Glutamatergic neuron (in vitro differentiated cells): ENCODE measurements at regions not wholly inside any gene's neighbourhood (a gene's known extent, or its start where the extent isn't known, plus 50 kb on each side); places are given as distances from the start of the nearest gene placed in this dataset.
"Not testable (repeated sequence)": the region's sequence is repeated elsewhere in the genome, so short reads cannot be mapped to it uniquely, and the experiment has no call there.

Source experiments
- DNase-seq: peaks from one replicate; pipeline ENCODE4 v3.0.0; 2022
- H3K27ac Mint-ChIP-seq: one replicate; pipeline ENCODE4 v1.8.0; 2020; ENCODE audit warnings: mild to moderate bottlenecking, mixed read lengths, inconsistent platforms; ENCODE audit not compliant: unreplicated experiment
- H3K27me3 Mint-ChIP-seq: one replicate; pipeline ENCODE4 v1.8.0; 2020; ENCODE audit warnings: mild to moderate bottlenecking, moderate library complexity, mixed read lengths, inconsistent platforms; ENCODE audit not compliant: unreplicated experiment
- H3K36me3 Mint-ChIP-seq: one replicate; pipeline ENCODE4 v1.8.0; 2020; ENCODE audit warnings: mild to moderate bottlenecking, mixed read lengths, inconsistent platforms; ENCODE audit not compliant: unreplicated experiment
- H3K4me1 Mint-ChIP-seq: one replicate; pipeline ENCODE4 v1.8.0; 2020; ENCODE audit warnings: mild to moderate bottlenecking, low read depth, mixed read lengths, inconsistent platforms; ENCODE audit not compliant: unreplicated experiment
- H3K4me3 Mint-ChIP-seq: one replicate; pipeline ENCODE4 v1.8.0; 2020; ENCODE audit warnings: mild to moderate bottlenecking, mixed read lengths, inconsistent platforms; ENCODE audit not compliant: unreplicated experiment
- H3K9me3 Mint-ChIP-seq: one replicate; pipeline ENCODE4 v1.8.0; 2020; ENCODE audit warnings: mild to moderate bottlenecking, moderate library complexity, mixed read lengths, inconsistent platforms; ENCODE audit not compliant: unreplicated experiment
- TF ChIP-seq, protein P1 (sequence below): fragments of 200-600 bp; sonication (generic); IDR thresholded peaks from one replicate; pipeline ENCODE4 v1.5.0; 2021; ENCODE audit not compliant: partially characterized antibody, unreplicated experiment

GRCh38 chr1:29607236-29607635, 370.9 kb downstream of the PTPRU start:
- TF ChIP-seq, protein P1, sequence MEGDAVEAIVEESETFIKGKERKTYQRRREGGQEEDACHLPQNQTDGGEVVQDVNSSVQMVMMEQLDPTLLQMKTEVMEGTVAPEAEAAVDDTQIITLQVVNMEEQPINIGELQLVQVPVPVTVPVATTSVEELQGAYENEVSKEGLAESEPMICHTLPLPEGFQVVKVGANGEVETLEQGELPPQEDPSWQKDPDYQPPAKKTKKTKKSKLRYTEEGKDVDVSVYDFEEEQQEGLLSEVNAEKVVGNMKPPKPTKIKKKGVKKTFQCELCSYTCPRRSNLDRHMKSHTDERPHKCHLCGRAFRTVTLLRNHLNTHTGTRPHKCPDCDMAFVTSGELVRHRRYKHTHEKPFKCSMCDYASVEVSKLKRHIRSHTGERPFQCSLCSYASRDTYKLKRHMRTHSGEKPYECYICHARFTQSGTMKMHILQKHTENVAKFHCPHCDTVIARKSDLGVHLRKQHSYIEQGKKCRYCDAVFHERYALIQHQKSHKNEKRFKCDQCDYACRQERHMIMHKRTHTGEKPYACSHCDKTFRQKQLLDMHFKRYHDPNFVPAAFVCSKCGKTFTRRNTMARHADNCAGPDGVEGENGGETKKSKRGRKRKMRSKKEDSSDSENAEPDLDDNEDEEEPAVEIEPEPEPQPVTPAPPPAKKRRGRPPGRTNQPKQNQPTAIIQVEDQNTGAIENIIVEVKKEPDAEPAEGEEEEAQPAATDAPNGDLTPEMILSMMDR, result no peak
- Mint-ChIP-seq H3K36me3 (peaks cover 31% of the 10 kb centered on the region), H3K9me3 (peaks cover 3% of the 10 kb centered on the region), H3K4me3 (no peak overlapping the region), H3K4me1 (no peaks in the 10 kb centered on the region), H3K27ac (no peak overlapping the region), H3K27me3 (peaks cover 1% of the 10 kb centered on the region)
- DNase-seq, result no peak

DNA sequence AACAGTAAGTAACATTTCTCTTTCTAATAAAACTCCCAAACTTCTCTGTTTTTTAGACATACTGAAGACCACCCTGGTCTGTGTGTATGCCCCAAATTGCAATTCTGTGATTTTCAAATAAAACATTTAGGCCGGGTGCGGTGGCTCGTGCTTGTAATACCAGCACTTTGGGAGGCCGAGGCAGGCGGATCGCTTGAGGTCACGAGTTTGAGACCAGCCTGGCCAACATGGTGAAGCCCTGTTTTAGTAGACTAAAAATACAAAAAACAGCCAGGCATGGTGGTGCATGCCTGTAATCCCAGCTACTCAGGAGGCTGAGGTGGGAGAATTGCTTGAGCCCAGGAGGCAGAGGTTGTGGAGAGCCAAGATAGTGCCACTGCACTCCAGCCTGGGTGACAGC, 368.5 kb downstream of the PTPRU start:
- not testable (repeated sequence) for H3K27me3 Mint-ChIP-seq, H3K4me3 Mint-ChIP-seq, H3K27ac Mint-ChIP-seq, H3K9me3 Mint-ChIP-seq, H3K4me1 Mint-ChIP-seq, DNase-seq
- H3K36me3 Mint-ChIP-seq, result peaks cover 27% of the 10 kb centered on the region

DNA sequence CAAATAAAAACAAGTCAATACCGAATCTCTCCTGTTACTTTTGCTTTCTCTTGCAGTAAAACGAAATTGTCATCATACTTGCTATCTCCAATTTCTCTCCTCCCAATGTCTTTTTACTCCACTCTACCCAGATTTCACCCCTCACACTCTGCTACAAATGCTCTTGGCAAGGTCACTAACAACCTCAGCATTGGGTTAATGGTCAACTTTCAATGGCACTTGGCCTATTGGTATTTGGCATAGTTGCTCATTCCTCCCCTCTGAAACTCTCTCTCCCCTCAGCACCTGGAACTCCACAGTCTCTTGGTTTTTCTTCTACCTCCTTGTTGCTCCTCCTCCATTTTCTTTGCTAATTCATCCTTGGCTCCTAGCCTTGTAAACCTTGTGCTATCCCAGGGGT, 367.3 kb downstream of the PTPRU start:
- no peak for DNase-seq
- TF ChIP-seq, protein P1, result no peak
- H3K9me3 Mint-ChIP-seq, result peaks cover 4% of the 10 kb centered on the region
- H3K4me3 Mint-ChIP-seq, result no peak overlapping the region
- peaks cover 27% of the 10 kb centered on the region for H3K36me3 Mint-ChIP-seq
- H3K27ac Mint-ChIP-seq, result no peak overlapping the region
- no peaks in the 10 kb centered on the region for H3K4me1 Mint-ChIP-seq
- H3K27me3 Mint-ChIP-seq, result peaks cover 5% of the 10 kb centered on the region

DNA sequence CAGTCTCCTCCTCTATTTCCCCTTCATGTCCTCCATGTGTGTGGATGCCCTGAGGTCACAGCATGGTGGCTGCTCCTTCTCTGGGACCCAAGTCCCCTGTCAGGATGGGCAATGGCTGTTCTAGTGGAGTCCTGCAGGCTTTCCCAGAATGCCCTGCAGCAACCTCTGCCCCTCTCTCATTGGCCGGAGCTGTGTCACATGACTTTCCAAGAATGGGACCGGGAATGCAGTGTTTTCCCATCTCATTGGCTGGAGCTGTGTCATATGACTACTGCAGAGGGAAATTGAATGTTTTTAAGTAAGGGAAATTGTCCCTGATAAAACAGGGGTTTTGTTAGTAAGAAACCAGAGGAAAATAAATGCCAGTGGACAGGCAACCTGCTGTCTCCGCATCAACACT, 365.9 kb downstream of the PTPRU start:
- Mint-ChIP-seq H3K4me3 (no peak overlapping the region), H3K36me3 (peaks cover 21% of the 10 kb centered on the region), H3K9me3 (peaks cover 4% of the 10 kb centered on the region), H3K27me3 (peaks cover 5% of the 10 kb centered on the region), H3K27ac (no peak overlapping the region), H3K4me1 (no peaks in the 10 kb centered on the region)
- no peak for DNase-seq
- TF ChIP-seq, protein P1, result no peak

DNA sequence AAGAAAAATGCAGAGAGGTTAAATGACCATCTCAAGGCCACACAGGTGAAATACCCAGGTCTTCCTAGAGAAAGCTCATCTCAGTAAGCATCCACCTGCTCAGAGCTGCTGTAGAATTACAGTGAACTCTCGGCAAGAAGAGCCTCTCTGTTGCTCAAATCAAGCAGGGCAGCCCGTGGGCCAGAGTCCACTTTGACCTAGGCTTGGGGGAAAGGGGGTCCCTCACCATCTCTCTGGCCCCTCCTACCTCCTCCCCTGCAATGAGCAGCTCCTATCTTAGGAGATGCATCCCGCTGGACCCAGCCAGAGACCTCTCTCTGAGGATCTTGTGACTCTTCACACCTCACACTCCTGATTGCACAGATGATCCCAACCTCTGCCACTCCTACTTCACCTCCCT, 364.7 kb downstream of the PTPRU start:
- no peaks in the 10 kb centered on the region for H3K4me1 Mint-ChIP-seq

More for the DNA sequence above, 364.7 kb downstream of the PTPRU start:
- Mint-ChIP-seq H3K9me3 (peaks cover 4% of the 10 kb centered on the region), H3K36me3 (peaks cover 19% of the 10 kb centered on the region), H3K27me3 (peaks cover 5% of the 10 kb centered on the region), H3K27ac (no peak overlapping the region), H3K4me3 (no peak overlapping the region)
- DNase-seq, result no peak
- TF ChIP-seq, protein P1, result no peak
